WTC11 (cell line): ENCODE measurements at regions not wholly inside any gene's neighbourhood (a gene's known extent, or its start where the extent isn't known, plus 50 kb on each side); places are given as distances from the start of the nearest gene placed in this dataset.

ENCODE experiments used
- CTCF ChIP-seq: fragments of 200-600 bp; IDR thresholded peaks from 2 replicates; pipeline ENCODE4 v1.8.0; 2022; ENCODE audit warnings: antibody characterized with exemption
- ESRRA ChIP-seq: sonication (generic); formaldehyde crosslinking; IDR thresholded peaks from 2 replicates; pipeline ENCODE4 v1.8.1; 2022; ENCODE audit warnings: mild to moderate bottlenecking, missing genetic modification reagents, borderline replicate concordance
- NFE2L1 ChIP-seq: sonication (generic); formaldehyde crosslinking; IDR thresholded peaks from 2 replicates; pipeline ENCODE4 v1.8.1; 2023; ENCODE audit warnings: missing genetic modification reagents
- TCF7 ChIP-seq: sonication (generic); formaldehyde crosslinking; IDR thresholded peaks from 2 replicates; pipeline ENCODE4 v1.8.0; 2022; ENCODE audit warnings: mild to moderate bottlenecking, low read depth, missing genetic modification reagents, moderate library complexity
- USF1 ChIP-seq: sonication (generic); formaldehyde crosslinking; IDR thresholded peaks from 2 replicates; pipeline ENCODE4 v1.8.0; 2022; ENCODE audit warnings: mild to moderate bottlenecking, missing genetic modification reagents
- ZNF138 ChIP-seq: sonication (generic); formaldehyde crosslinking; conservative IDR thresholded peaks from 2 replicates; pipeline ENCODE4 v1.8.1; 2022; ENCODE audit warnings: mild to moderate bottlenecking, moderate library complexity, missing genetic modification reagents
- ZNF512 ChIP-seq: sonication (generic); formaldehyde crosslinking; IDR thresholded peaks from 2 replicates; pipeline ENCODE4 v1.8.1; 2022; ENCODE audit warnings: missing genetic modification reagents, borderline replicate concordance
- TF ChIP-seq, protein P1 (sequence below): sonication (generic); formaldehyde crosslinking; IDR thresholded peaks from 2 replicates; pipeline ENCODE4 v1.8.1; 2023; ENCODE audit warnings: mild to moderate bottlenecking, missing genetic modification reagents, borderline replicate concordance
- TF ChIP-seq, protein P2 (sequence below): sonication (generic); formaldehyde crosslinking; IDR thresholded peaks from 2 replicates; pipeline ENCODE4 v1.8.1; 2022; ENCODE audit warnings: low read depth, mild to moderate bottlenecking, moderate library complexity, missing genetic modification reagents, borderline replicate concordance

GRCh38 chr1:234932106-234932505 lies 196.5 kb downstream of the TOMM20 start:
- TF ChIP-seq, protein P1, sequence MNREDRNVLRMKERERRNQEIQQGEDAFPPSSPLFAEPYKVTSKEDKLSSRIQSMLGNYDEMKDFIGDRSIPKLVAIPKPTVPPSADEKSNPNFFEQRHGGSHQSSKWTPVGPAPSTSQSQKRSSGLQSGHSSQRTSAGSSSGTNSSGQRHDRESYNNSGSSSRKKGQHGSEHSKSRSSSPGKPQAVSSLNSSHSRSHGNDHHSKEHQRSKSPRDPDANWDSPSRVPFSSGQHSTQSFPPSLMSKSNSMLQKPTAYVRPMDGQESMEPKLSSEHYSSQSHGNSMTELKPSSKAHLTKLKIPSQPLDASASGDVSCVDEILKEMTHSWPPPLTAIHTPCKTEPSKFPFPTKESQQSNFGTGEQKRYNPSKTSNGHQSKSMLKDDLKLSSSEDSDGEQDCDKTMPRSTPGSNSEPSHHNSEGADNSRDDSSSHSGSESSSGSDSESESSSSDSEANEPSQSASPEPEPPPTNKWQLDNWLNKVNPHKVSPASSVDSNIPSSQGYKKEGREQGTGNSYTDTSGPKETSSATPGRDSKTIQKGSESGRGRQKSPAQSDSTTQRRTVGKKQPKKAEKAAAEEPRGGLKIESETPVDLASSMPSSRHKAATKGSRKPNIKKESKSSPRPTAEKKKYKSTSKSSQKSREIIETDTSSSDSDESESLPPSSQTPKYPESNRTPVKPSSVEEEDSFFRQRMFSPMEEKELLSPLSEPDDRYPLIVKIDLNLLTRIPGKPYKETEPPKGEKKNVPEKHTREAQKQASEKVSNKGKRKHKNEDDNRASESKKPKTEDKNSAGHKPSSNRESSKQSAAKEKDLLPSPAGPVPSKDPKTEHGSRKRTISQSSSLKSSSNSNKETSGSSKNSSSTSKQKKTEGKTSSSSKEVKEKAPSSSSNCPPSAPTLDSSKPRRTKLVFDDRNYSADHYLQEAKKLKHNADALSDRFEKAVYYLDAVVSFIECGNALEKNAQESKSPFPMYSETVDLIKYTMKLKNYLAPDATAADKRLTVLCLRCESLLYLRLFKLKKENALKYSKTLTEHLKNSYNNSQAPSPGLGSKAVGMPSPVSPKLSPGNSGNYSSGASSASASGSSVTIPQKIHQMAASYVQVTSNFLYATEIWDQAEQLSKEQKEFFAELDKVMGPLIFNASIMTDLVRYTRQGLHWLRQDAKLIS (CRISPR knock-in tag): no peak
- TF ChIP-seq ZNF138 (CRISPR knock-in tag) (no peak), ESRRA (CRISPR knock-in tag) (no peak), CTCF (no peak), USF1 (CRISPR knock-in tag) (no peak), TCF7 (CRISPR knock-in tag) (no peak), NFE2L1 (CRISPR knock-in tag) (no peak), ZNF512 (CRISPR knock-in tag) (no peak)
- TF ChIP-seq, protein P2, sequence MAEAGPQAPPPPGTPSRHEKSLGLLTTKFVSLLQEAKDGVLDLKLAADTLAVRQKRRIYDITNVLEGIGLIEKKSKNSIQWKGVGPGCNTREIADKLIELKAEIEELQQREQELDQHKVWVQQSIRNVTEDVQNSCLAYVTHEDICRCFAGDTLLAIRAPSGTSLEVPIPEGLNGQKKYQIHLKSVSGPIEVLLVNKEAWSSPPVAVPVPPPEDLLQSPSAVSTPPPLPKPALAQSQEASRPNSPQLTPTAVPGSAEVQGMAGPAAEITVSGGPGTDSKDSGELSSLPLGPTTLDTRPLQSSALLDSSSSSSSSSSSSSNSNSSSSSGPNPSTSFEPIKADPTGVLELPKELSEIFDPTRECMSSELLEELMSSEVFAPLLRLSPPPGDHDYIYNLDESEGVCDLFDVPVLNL: no peak
